Type B pancreatic cell (in vitro differentiated cells): ENCODE measurements at regions not wholly inside any gene's neighbourhood (a gene's known extent, or its start where the extent isn't known, plus 50 kb on each side); places are given as distances from the start of the nearest gene placed in this dataset.

Experiments
- DNase-seq: peaks from one replicate; pipeline ENCODE4 v3.0.0; 2021; ENCODE audit warnings: mixed read lengths; ENCODE audit not compliant: unreplicated experiment; ENCODE audit errors: extremely low spot score
- H3K27ac Mint-ChIP-seq: 2 replicates; pipeline ENCODE4 v1.8.0; 2021; ENCODE audit warnings: mild to moderate bottlenecking, mixed read lengths
- H3K27me3 Mint-ChIP-seq: 2 replicates; pipeline ENCODE4 v1.8.0; 2021; ENCODE audit warnings: mixed read lengths
- H3K36me3 Mint-ChIP-seq: 2 replicates; pipeline ENCODE4 v1.8.0; 2021; ENCODE audit warnings: mixed read lengths
- H3K4me1 Mint-ChIP-seq: one replicate; pipeline ENCODE4 v1.8.0; 2021; ENCODE audit warnings: mixed read lengths; ENCODE audit not compliant: unreplicated experiment
- H3K4me3 Mint-ChIP-seq: 2 replicates; pipeline ENCODE4 v1.8.0; 2021; ENCODE audit warnings: mild to moderate bottlenecking, mixed read lengths
- H3K9me3 Mint-ChIP-seq: 2 replicates; pipeline ENCODE4 v1.8.0; 2021; ENCODE audit warnings: mixed read lengths
- CTCF ChIP-seq: fragments of 200-600 bp; sonication (generic); conservative IDR thresholded peaks from 2 replicates; pipeline ENCODE4 v1.5.0; 2021; ENCODE audit warnings: antibody characterized with exemption, mild to moderate bottlenecking

DNA sequence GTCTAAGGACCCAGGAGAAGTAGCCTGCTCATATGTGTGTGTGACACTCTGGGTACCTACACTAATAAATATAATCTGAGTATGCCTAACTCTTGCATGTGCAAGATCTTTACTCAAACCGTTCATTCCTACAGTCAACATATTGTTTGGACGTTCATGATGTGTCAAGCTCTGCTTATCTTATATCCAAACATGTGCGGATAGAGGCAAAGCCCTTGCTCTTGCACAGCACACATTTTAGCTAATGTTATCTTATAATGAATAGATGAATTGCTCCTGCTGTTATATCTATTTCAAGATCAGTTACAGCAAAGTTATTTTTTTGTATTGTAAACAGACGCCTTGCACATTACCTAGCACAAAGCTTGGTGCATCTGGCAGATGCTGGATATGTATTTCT, 228.4 kb upstream of the FLRT2 start:
- Mint-ChIP-seq H3K36me3 (peaks cover 6% of the 10 kb centered on the region), H3K4me1 (peaks cover 8% of the 10 kb centered on the region)
- DNase-seq: no peak

GRCh38 chr14:85306024-85306423, 223.9 kb upstream of the FLRT2 start:
- peaks cover 14% of the 10 kb centered on the region for H3K9me3 Mint-ChIP-seq
- DNase-seq: no peak
- no peaks in the 10 kb centered on the region for H3K36me3 Mint-ChIP-seq
- no peak overlapping the region for H3K27ac Mint-ChIP-seq
- peaks cover 19% of the 10 kb centered on the region for H3K4me1 Mint-ChIP-seq
- H3K27me3 Mint-ChIP-seq: peaks cover 13% of the 10 kb centered on the region
- no peak for TF ChIP-seq CTCF
- H3K4me3 Mint-ChIP-seq: no peak overlapping the region

More for the DNA sequence above, 228.4 kb upstream of the FLRT2 start:
- peaks cover 13% of the 10 kb centered on the region for H3K27me3 Mint-ChIP-seq
- H3K27ac Mint-ChIP-seq: no peak overlapping the region
- H3K9me3 Mint-ChIP-seq: peaks cover 9% of the 10 kb centered on the region
- no peak for TF ChIP-seq CTCF
- no peak overlapping the region for H3K4me3 Mint-ChIP-seq

GRCh38 chr14:85308531-85309300, 221.2 kb upstream of the FLRT2 start:
- Mint-ChIP-seq H3K27me3 (peaks cover 7% of the 10 kb centered on the region), H3K9me3 (peaks cover 17% of the 10 kb centered on the region), H3K4me3 (no peak overlapping the region), H3K36me3 (no peaks in the 10 kb centered on the region), H3K27ac (no peak overlapping the region), H3K4me1 (peaks cover 19% of the 10 kb centered on the region)
- DNase-seq: no peak
- no peak for TF ChIP-seq CTCF

GRCh38 chr14:85310491-85311272, 219.3 kb upstream of the FLRT2 start:
- Mint-ChIP-seq H3K4me3 (no peak overlapping the region), H3K27me3 (peaks cover 3% of the 10 kb centered on the region), H3K27ac (no peak overlapping the region), H3K4me1 (peaks cover 23% of the 10 kb centered on the region), H3K9me3 (peaks cover 13% of the 10 kb centered on the region), H3K36me3 (no peaks in the 10 kb centered on the region)
- no peak for TF ChIP-seq CTCF
- DNase-seq: no peak

DNA sequence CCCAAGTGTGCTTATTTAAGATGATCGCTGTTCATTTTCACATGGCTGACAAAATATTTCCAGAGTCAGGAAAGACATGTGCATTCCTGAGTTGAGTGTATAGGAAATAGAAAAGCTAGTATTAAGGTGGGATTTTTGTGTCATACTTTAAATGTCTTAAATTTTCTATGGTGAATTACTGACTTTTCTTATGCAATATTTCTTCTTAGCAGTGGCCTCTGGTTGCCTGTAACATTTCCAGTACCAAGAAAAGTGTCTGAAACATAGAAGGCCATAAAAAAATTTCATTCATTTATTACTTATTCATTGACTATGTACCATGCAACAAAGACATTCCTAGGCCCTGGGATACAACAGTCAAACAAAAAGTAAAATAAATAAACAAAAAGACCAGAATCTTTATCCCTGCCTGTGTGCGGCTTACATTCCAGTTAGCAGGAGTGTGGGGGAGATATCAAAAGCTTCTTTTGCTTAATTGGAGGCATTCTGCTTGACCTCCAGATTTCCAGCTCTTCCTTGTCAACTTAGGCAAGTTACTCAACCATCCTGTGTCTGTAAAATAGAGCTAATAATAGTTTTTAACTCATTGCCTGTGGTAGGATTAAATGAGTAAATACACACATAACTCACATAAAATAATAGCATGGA, 216.3 kb upstream of the FLRT2 start:
- Mint-ChIP-seq H3K4me1 (peaks cover 43% of the 10 kb centered on the region), H3K27me3 (peaks cover 3% of the 10 kb centered on the region)
- no peak for TF ChIP-seq CTCF

More for the DNA sequence above, 216.3 kb upstream of the FLRT2 start:
- Mint-ChIP-seq H3K27ac (no peak overlapping the region), H3K4me3 (no peak overlapping the region), H3K36me3 (no peaks in the 10 kb centered on the region), H3K9me3 (peaks cover 13% of the 10 kb centered on the region)
- DNase-seq: no peak
